RWPE1 (cell line): ENCODE measurements at regions not wholly inside any gene's neighbourhood (a gene's known extent, or its start where the extent isn't known, plus 50 kb on each side); places are given as distances from the start of the nearest gene placed in this dataset.

Source experiments
- CTCF ChIA-PET: fragments of 350-600 bp; sonication (Branson Sonifier 250); formaldehyde crosslinking; extraction: SDS; loops from one replicate; lab custom pipeline; 2021; lab: Yijun Ruan, JAX
- POLR2A ChIA-PET: fragments of 400-600 bp; formaldehyde crosslinking; extraction: SDS; loops from one replicate; lab custom pipeline; 2020; ENCODE audit warnings: antibody characterized with exemption; ENCODE audit not compliant: low non-redundant PET; lab: Yijun Ruan, JAX
- DNase-seq: peaks from one replicate; pipeline ENCODE4 v3.0.0; 2012; ENCODE audit warnings: low spot score
- H3K27ac ChIP-seq: fragments of 450-650 bp; 2 replicates; pipeline ENCODE4 v1.5.1; 2017
- TF ChIP-seq, protein P1 (sequence below): fragments of 450-650 bp; conservative IDR thresholded peaks from 2 replicates; pipeline ENCODE4 v1.5.1; 2017; ENCODE audit warnings: low read depth, mild to moderate bottlenecking

DNA sequence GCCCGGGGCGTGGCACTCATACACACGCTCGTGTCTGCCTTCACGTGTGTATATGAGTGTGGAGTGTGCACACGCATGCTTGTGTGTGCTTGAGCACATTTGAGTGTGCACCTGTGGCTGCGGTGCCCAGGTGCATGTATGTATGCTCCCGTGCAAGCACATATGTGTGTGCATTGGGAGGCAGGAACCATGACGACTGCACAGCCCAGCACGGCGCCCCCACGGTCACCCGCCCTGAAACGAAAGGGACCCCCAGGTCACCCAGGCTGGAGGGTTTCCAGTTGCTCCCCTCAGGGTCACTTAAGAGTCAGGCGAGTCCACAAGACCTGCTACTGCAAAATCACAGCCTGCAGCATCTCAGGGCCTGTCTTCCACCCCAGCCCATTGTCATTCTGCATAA lies 94.7 kb downstream of the YTHDF1 start:
- CTCF ChIA-PET, result interaction anchor here (0.7 kb wide), 1 partner anchor 12 kb away, joined by 3 read pairs; no protein-coding TSS in a partner anchor
- no peak overlapping the region for H3K27ac ChIP-seq

GRCh38 chr20:63120808-63121090 lies 95.2 kb downstream of the YTHDF1 start:
- TF ChIP-seq, protein P1, sequence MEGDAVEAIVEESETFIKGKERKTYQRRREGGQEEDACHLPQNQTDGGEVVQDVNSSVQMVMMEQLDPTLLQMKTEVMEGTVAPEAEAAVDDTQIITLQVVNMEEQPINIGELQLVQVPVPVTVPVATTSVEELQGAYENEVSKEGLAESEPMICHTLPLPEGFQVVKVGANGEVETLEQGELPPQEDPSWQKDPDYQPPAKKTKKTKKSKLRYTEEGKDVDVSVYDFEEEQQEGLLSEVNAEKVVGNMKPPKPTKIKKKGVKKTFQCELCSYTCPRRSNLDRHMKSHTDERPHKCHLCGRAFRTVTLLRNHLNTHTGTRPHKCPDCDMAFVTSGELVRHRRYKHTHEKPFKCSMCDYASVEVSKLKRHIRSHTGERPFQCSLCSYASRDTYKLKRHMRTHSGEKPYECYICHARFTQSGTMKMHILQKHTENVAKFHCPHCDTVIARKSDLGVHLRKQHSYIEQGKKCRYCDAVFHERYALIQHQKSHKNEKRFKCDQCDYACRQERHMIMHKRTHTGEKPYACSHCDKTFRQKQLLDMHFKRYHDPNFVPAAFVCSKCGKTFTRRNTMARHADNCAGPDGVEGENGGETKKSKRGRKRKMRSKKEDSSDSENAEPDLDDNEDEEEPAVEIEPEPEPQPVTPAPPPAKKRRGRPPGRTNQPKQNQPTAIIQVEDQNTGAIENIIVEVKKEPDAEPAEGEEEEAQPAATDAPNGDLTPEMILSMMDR, result no peak
- no peak overlapping the region for H3K27ac ChIP-seq
- no peak for DNase-seq
- CTCF ChIA-PET, result no interaction called here
- POLR2A ChIA-PET, result interaction anchor here (0.6 kb wide), 1 partner anchor 326 kb away, joined by 3 read pairs; no protein-coding TSS in a partner anchor

More for the DNA sequence above, 94.7 kb downstream of the YTHDF1 start:
- TF ChIP-seq, protein P1, result no peak
- POLR2A ChIA-PET, result interaction anchor here (0.6 kb wide), 1 partner anchor 326 kb away, joined by 3 read pairs; no protein-coding TSS in a partner anchor
- no peak for DNase-seq

- TF ChIP-seq, protein P1, result no peak
- POLR2A ChIA-PET, result interaction anchor here (0.6 kb wide), 2 partner anchors 23 to 327 kb away, joined by 3 read pairs; no protein-coding TSS in a partner anchor
- no peak overlapping the region for H3K27ac ChIP-seq
- no peak for DNase-seq
- CTCF ChIA-PET, result no interaction called here
Measured at GRCh38 chr20:63119963-63120807, 95.7 kb downstream of the YTHDF1 start.

- no peak for DNase-seq
- no peak overlapping the region for H3K27ac ChIP-seq
- ChIA-PET POLR2A (interaction anchor here (0.6 kb wide), 1 partner anchor 24 kb away, joined by 3 read pairs; no protein-coding TSS in a partner anchor), CTCF (no interaction called here)
- TF ChIP-seq, protein P1, result no peak
Measured at GRCh38 chr20:63119121-63119962, 96.6 kb downstream of the YTHDF1 start.

DNA sequence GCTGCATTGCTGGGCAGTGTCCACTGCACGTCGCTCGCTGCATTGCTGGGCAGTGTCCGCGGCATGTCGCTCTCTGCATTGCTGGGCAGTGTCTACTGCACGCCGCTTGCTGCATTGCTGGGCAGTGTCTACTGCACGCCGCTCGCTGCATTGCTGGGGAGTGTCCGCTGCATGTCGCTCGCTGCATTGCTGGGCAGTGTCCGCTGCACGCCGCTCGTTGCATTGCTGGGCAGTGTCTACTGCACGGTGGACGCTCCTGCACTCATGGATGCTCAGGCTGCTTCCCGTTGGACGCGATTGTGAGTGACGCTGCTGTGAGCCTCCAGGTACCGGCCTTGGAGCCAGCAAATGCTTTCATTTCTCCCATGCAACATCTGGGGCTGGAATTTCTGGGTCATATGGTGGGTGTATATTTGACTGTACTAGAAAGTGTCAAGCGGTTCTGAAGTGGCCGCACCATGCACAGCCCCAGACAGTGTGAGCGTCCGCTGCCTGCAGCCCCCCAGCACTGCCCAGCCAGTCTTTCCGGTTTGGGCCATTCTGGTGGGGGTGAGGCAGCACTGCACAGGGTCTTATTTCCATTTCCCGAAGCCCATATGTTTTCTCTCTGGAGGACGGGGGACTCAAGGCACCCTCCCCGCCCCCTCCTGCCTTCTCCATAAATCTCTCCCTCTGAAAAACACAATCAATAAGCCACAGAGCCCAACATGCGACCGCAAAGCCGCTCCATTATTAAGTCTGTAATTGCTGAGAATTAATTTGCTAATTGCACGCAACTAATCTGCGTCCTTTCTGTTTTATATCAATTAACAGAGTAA lies 97.4 kb downstream of the YTHDF1 start:
- no peak for DNase-seq
- CTCF ChIA-PET, result no interaction called here
- POLR2A ChIA-PET, result no interaction called here
- H3K27ac ChIP-seq, result no peak overlapping the region
- TF ChIP-seq, protein P1, result no peak
